GM19240 (cell line): ENCODE measurements at regions not wholly inside any gene's neighbourhood (a gene's known extent, or its start where the extent isn't known, plus 50 kb on each side); places are given as distances from the start of the nearest gene placed in this dataset.

Source experiments
- DNase-seq: peaks from one replicate; pipeline ENCODE4 v3.0.0; 2011; ENCODE audit warnings: low spot score; ENCODE audit not compliant: insufficient read length

GRCh38 chr1:25061261-25061995 is 131.4 kb upstream of the RUNX3 start:
- DNase-seq, result no peak

- DNase-seq, result no peak
Measured at GRCh38 chr1:25057188-25057587, 127.1 kb upstream of the RUNX3 start.

- no peak for DNase-seq
Measured at GRCh38 chr1:25056536-25056935, 126.5 kb upstream of the RUNX3 start.

GRCh38 chr1:25055961-25056360 is 125.9 kb upstream of the RUNX3 start:
- DNase-seq, result no peak

GRCh38 chr1:25055324-25055780 is 125.3 kb upstream of the RUNX3 start:
- DNase-seq, result no peak

GRCh38 chr1:25054526-25055323 is 124.6 kb upstream of the RUNX3 start:
- DNase-seq, result no peak

- DNase-seq, result no peak
Measured at GRCh38 chr1:25053576-25054250, 123.6 kb upstream of the RUNX3 start.

GRCh38 chr1:25051906-25052305 is 121.8 kb upstream of the RUNX3 start:
- no peak for DNase-seq

GRCh38 chr1:25051504-25051903 is 121.4 kb upstream of the RUNX3 start:
- DNase-seq, result no peak

- DNase-seq, result no peak
Measured at GRCh38 chr1:25050165-25050564, 120.1 kb upstream of the RUNX3 start.

- no peak for DNase-seq
Measured at GRCh38 chr1:25049190-25049589, 119.1 kb upstream of the RUNX3 start.

GRCh38 chr1:25048728-25049127 is 118.7 kb upstream of the RUNX3 start:
- no peak for DNase-seq

GRCh38 chr1:25047506-25048240 is 117.6 kb upstream of the RUNX3 start:
- no peak for DNase-seq

GRCh38 chr1:25046194-25046532 is 116.1 kb upstream of the RUNX3 start:
- DNase-seq, result no peak

- DNase-seq, result no peak
Measured at GRCh38 chr1:25045480-25046193, 115.6 kb upstream of the RUNX3 start.

GRCh38 chr1:25043228-25043580 is 113.1 kb upstream of the RUNX3 start:
- no peak for DNase-seq

GRCh38 chr1:25042331-25043227 is 112.5 kb upstream of the RUNX3 start:
- no peak for DNase-seq

- no peak for DNase-seq
Measured at GRCh38 chr1:25041916-25042315, 111.8 kb upstream of the RUNX3 start.

GRCh38 chr1:25040122-25040685 is 110.1 kb upstream of the RUNX3 start:
- DNase-seq, result no peak

- DNase-seq, result no peak
Measured at GRCh38 chr1:25039229-25039628, 109.2 kb upstream of the RUNX3 start.
